ENCODE measurements at regions not wholly inside any gene's neighbourhood (a gene's known extent, or its start where the extent isn't known, plus 50 kb on each side); places are given as distances from the start of the nearest gene placed in this dataset.
"Not testable (repeated sequence)": the region's sequence is repeated elsewhere in the genome, so short reads cannot be mapped to it uniquely, and the experiment has no call there.

DNA sequence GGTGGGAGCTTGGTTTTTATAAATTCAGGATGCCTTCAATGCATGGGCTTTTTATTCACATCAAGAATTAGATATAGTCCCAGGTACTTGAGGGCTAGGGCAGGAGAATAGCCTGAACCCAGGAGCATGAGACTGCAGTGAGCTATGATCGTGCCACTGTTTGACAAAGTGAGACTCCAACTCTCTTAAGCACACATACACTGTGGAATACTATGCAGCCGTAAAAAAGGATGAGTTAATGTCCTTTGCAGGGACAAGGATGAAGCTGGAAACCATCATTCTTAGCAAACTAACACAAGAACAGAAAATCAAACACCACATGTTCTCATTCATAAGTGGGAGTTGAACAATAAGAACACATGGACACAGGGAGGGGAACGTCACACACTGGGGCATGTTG, 470.0 kb downstream of the SETD4 start:
- DNase-seq: not testable (repeated sequence)

DNA sequence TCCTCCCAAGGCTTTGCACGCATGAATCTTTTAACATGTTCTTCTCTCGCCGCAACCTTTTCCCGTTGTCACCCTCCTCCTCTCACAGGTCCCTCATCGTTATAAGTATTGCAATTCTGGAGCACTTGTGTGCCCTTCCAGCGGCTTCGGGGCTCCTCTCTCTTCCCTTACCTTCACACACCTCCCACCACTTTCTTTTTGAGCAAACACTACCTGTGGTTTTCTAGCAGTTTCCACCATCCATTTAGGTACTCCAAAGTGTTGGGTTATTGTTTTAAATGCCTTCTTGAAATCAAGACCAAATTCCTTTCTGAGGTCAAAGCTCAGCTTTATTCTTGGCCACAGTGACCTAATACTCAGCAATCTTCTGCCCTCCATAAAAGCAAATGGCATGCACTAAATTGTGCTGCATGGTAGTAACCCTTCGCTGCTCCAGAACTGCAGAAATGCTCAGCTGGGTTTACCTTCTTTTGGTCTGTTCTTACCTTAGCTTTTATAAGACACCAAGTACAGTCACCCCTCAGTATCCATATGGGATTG, 472.4 kb downstream of the SETD4 start:
- DNase-seq: no peak

DNA sequence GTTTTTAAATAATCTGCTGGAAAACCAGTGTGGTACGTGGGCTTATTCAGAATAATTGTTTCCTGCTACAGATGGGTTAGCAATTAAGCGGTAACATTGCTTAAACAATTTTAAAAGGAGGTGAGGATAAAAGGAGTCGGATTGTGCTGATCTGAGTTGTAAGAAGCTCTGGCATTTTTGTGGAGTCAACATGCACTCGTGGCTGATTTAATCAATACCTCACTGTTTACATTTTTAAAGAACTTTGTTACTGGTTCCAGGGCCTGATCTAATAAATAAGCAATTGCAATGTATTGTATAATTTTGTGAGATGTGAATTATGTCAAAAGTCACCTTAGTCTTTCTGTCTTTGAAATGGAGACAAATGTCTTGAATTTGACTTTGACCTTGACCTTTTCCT, 474.0 kb downstream of the SETD4 start:
- DNase-seq: no peak

DNA sequence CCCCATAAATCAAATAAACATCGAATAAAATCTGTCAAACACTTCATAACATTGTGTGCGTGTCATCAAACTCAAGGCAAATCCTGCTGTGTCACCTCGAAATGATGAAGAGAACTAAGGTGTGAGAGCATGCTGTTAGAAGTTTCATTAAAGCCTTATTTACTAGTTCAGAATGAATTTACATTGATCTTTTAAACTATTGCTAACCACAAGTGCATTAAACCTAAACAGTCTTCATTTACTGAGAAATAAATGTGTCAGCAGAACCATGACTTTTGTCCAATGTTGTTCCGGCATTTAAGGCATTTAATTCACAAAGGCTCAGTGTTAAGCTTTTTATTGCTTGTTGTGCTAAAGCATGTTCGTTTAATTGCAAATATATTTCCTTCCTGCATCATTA, 474.4 kb downstream of the SETD4 start:
- DNase-seq: no peak

DNA sequence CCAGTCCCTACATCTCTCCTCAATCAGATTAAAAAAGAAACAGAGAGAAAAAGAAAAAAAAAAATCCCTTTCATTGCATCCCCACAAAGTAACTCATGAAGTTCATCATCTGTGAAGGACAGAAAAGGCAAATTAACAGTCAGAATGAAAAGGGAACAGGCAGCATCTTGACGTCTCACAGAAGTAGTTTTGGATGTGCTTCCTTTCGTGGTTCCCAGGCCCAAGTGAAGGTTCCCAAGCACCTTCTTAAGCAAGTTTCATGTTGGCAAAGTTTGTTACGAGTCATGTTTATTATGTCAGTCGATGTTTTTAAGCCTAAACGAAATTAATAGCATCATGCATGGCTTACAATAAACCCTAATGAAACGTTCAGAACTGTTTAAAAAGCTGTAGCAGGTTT, 475.2 kb downstream of the SETD4 start:
- no peak for DNase-seq

DNA sequence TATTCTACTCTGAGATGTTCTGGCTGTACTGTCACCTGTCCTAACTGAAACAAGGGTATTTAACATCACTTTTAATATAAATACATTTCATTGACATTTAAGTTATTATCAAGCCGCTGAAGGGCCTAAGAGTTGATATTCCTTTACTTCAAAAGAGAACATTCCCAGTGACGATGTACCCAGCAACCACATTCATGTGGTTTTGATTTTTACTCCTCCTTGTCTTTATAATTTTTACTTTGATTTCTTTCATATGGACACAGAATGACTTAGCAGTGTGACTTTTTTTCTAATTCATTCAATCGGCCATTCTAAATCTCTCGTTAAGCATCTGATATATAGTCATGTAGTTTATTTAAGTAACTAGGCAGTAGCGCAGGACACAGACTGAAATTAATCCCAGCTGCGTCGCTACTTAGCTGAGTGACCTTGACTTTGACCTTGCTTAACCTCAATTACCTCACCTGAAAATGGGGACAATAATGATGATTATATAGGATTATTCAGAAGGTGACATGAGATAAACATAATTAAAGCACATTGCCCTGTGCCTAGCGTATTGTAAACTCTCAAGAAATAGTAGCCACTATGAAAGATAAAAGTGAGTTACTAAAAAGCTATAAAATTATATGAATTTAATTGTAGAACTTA, 476.6 kb downstream of the SETD4 start:
- no peak for DNase-seq

DNA sequence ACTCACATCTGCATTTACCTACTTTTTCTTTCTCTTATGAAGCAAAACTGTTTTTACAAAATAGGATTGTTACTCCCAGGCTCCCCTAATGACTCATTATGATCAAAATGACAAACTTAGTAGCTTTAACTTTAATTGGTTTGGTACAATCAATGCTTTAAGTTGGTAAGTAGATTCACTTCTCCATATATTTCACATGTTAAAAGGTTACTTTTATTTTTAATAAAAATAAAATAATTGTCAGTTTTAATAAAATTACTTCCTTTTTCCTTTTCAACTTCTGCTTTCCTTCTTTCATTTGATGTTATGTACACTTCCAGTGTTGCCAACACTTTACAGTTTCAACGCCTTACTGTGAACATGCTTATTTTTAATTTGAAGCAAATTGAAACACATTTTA, 477.6 kb downstream of the SETD4 start:
- no peak for DNase-seq

DNA sequence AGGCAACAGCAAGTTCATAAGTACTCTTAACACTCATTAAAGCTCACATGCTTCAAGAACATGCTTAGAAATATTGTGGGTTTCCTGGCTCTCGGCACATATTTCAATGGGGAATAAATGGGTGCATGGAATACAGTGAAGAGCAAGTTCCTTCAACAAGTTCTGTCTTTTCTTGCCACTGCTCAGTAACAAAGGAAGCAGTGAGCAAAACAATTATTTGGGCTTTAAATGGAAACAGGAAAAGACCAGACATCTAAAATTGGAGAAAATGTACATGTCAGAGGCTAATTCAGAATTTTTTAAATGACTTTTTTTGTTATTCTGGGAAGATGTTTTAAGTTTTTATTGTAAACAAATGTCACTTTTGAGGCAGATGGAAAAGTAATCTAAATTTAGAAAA, 478.7 kb downstream of the SETD4 start:
- no peak for DNase-seq

DNA sequence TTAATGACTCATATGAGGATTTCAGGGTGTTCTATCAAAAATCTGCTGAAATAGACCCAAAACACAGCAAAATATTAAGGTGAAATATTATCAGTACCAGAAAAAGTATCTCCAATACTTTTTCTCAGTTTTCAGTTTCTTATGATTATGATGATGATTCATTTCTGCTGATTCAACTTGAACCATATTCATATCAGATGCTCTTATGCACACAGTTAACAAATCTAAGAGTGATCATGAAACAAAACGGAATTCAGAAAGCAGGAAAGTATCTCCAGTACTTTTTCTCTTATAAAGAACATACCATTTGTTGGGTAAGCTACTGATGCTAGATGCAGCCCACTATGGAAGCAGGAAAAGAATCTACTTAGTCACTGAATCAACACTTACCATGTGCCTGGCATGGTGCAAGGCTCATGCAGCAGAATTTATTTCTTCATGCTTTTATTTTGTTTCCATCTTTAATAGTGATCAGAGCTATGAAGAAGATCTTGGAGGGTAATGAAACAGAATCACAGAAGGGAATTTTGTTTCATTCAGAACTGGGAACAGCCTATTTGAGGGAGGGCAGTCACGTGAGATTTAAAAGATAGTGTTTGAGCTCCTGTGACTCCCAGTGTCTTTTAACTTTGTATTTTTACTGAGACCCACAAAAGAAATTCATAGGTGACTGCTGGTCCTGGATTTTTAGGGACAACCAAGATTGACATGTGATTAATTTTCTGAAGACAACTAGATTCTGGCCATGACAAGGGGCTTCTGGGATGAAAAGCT, 480.6 kb downstream of the SETD4 start:
- no peak for DNase-seq

DNA sequence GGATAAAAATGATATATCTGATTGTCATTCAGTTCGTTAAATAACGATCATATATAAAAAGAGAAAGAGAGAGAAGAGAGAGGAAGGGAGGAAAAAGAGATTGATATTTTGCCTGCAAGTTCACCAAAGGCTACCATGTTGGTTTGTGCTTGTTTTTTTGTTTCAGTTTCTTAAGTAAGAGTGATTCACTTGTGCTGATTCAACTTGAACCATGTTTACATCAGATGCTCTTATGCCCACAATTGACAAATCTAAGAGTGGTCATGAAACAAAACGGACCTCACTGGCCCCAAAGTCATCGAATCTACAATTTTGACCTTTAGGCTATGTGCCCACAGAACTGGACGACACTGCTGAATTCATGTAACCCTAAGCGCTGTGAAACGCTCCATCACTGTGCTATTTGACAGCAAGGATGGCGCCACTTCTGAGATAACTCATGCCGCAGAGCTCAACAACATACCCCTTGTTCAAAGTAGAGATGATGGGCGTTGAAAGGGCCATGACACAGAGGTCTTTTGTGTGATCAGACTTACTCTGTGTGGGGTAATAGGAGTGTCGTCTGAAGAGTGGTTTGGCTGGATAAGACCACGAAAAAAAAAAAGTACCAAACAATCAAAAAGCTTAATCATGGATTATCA, 481.4 kb downstream of the SETD4 start:
- DNase-seq: no peak

DNA sequence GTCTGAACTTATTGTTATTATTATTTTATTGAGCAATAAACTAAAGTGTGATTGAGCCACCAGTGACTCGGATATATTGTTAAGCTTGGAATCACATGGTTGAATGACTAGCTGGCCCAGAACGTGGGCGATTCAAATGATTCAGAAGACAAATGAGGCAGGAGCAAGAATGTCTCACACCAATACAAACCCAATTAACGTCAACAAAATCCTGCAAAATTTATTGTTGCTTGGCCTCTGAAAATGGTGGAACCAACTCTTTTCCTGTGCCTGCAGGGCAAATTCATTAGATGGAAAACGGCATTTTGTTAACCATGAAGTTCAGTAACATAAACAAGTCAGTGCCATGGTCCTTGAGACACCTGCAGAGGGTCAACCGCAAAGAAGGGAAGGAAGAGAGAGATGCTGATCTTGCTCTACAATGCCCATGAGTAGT, 482.0 kb downstream of the SETD4 start:
- no peak for DNase-seq

DNA sequence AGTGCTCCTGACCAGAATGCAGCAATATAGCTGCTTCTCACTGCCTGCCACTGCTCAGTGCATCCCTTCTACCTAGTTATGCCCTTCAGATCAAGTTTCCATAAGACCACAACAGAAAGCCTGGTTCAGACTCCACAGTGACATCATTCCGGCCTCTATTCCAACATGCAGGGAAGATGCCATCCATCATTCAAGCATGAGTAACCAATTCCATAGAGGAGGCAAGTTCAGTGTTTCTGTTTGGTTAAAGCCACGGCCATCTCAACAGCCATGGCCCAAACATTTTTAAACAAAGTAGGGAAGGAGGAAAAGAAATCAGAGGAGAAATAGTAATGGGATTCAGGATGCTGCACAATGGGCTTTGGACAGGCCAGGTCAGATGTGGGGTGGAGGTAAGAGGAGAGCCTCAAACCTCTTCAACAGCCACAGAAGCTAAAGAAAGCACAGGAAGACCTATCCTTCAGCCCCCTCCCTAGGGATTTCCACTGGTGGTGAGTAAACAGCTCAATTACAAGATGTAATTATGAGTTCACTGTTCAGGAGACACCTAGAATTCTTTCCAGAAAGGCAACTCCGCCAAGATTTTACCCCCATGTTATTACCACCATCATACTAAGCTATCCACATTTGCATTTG, 484.9 kb downstream of the SETD4 start:
- DNase-seq: no peak

DNA sequence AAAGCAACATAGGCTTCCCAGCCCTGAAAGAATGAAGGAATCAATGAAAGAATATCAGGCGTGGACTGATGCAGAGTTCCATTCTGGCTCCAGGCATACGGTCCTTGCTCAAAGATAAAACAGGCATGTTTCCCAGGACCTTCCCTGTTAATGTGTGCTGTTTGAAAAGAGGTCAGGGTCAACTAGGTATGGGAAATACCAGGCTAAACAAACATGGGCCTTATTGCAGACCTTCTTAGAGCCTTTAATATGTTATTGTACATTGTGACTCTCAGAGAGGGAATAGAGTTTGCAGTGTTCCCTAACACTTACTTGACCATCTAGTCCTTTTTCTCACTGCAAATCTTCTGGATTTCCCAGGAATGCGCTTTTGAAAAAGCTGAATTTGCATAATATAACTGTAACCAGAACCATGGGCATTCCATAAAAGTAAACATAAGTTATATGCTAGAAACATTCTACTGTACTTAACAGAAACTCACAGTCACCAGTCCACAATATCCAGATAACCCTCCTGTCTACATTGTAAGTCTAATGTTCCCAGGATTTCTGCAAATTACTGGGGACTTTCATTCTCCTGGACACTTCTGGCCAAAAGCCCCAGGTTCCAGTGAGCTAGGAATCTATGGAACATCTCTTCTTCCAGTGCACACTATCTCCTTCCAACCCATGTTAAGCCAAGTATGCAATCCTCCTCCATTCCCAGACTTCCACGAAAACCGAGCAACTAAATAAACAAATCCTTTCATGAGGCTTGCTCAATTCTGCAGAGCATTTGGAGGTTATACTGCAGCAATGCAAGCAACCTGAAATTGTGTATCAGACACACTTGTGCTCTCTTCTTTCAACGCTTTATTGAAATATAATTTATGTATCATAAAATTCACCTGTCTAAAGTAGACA, 486.6 kb downstream of the SETD4 start:
- no peak for DNase-seq

DNA sequence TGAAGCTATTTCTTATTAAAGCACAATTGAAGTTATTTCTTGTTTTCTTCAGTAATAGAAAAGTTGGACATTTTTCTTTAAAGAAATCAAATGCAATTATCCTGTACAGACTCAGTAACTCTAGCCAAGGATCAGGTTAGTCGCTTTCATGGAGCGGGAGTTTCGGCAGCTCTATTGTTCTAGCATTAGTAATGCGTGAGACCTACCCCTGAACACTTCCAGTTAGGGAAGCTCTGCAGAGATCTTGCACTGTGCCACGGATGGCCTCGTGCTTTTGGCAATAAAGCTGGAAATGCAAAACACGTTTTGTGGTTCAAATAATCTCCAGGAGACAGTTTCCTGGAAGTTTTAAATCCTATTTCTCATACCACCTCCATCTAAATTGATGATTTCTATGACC, 488.4 kb downstream of the SETD4 start:
- no peak for DNase-seq

DNA sequence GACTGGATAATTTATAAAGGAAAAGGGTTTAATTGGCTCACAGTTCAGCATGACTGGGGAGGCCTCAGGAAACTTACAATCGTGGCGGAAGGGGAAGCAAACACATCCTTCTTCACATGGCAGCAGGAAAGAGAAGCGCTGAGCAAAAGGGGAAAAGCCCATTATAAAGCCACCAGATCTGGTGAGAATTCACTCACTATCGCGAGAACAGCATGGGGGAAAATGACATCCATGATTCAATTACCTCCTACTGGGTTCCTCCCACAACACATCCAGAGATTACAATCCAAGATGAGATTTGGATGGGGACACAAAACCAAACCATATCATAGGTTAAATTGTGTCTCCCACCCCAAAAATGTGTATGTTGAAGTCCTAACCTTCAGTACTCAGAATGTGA, 491.7 kb downstream of the SETD4 start:
- DNase-seq: no peak

DNA sequence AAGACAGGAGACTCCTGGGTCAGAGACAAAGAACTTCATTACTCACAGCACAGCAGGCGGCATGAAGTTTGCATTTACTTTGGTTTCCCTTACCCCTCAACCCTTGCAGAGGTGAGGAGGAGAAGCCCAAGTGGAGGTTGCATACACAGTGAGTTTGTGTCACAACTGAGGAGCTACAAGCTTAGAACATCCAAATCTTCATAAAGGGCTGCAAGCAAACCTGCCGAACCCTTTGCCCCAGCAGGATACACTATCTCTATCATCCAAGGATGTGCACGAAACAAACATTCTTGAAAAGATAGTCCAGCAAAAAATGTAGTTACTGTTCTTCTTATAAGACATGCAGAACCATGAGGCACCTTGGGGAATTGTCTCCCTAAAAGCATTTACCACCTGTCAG, 493.5 kb downstream of the SETD4 start:
- no peak for DNase-seq

DNA sequence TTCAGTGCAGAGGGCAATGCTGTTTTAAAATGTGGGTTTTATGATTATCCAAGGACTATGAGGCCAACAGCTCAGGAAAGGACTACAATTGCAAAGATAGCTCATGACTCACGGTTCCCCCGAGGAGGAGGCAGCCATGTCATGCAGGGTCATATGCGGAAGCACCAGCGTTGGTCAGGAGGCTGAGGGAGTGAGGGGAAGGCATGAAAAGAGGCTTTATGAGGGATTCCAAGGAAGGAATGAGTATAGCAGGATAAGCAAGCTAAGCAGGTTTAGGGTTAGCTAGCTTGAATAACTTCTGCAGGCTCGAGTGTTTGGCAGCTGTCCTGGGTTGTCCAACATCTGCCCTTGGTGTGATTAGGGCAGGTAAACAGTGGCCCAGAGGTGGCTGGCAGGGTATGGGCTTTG, 495.1 kb downstream of the SETD4 start:
- no peak for DNase-seq

DNA sequence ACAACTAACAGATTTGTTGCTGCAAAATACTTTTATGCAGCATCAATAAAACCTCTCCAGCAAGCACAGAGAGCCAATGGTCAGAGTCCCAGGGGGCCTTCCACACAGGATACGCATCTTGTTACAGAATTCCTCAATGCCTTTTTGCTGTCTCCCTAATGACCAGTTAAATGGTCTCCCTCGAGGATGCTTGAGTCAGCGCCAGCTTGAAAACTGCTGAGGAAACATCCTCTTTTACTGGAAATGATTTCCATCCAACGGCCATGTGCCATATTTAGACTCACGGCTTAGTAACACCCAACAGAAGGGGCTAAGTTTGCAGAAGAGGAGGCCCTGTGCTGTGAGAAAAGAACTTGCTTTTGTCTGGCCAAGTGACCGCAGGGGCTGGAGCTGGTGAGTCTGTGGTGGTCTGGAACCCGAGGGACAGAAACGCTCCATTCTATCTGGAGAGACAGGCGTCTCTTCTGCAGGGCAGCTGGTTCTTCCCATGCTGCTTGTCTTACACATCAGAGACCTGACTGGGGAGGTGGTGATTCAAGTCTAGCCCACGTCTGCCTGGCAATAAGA, 496.4 kb downstream of the SETD4 start:
- no peak for DNase-seq

DNA sequence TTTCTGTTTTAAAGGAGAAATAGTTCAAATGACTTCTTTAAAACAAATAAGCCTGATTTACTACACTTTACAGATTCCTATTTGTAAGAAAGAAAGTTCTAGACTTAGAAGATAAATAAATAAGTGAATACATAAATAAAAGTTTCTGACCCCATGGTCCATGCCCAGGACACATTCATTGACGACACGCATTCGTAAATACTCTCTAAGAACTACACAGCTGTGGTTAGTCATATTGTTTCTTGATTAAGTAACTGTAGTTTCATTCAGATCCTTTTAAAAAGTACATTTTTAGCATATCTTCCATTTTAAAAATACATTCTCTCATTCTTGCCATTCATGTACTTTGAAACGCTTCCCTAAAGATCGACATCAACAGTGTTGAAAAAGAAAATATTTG, 497.4 kb downstream of the SETD4 start:
- DNase-seq: no peak

DNA sequence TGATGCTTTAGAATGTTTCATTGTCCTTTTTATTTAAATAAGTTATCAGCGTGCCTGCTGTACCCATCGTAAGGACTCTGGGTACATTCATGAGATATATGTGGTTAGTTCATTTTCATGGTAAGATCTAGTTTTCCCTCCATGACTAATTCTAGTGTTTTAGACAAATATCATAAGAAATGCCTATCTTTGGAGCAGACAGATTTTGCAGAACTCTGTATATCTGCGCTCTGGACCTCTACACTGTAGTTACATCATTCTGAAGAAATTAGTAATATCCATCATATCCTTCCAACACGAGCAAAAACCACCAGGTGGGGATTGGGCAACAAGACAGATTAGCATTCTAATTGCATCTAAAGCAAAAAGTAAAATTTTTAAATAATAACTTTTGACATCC, 499.2 kb downstream of the SETD4 start:
- DNase-seq: no peak

DNA sequence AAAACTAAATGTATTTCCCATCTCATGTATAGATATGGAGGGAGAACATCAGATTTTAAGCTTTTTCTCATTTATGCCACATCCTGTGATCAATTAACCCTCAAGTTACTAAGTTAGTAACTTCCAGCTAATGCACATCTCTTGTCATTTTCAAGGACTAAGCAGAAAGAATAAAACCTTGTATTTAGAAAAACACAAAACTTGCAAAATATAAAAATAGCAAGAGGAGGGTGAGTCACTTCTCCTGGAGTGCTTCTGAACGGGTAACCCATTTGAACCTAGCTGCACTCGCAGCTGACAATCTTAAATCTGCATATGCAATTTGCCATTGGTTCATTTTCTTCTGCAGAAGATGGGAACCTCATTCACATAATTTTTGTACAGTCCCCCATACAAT, 500.5 kb downstream of the SETD4 start:
- no peak for DNase-seq

Measured in NCI-H774 (cell line).